GM18951 (cell line): ENCODE measurements at regions not wholly inside any gene's neighbourhood (a gene's known extent, or its start where the extent isn't known, plus 50 kb on each side); places are given as distances from the start of the nearest gene placed in this dataset.

Source experiments
- POLR2A ChIP-seq: IDR thresholded peaks from 4 replicates; pipeline ENCODE4 v1.6.1; 2011; ENCODE audit warnings: mild to moderate bottlenecking; ENCODE audit not compliant: insufficient read length, insufficient read depth; ENCODE audit errors: extremely low read depth
- in situ Hi-C: fragments of 300-500 bp; cut with MboI; formaldehyde crosslinking; loops from one replicate; pipeline ENCODE4 v1.12.0; 2022; ENCODE audit warnings: low sequenced_read_pairs, mixed read lengths, inconsistent platforms; ENCODE audit not compliant: unreplicated experiment

DNA sequence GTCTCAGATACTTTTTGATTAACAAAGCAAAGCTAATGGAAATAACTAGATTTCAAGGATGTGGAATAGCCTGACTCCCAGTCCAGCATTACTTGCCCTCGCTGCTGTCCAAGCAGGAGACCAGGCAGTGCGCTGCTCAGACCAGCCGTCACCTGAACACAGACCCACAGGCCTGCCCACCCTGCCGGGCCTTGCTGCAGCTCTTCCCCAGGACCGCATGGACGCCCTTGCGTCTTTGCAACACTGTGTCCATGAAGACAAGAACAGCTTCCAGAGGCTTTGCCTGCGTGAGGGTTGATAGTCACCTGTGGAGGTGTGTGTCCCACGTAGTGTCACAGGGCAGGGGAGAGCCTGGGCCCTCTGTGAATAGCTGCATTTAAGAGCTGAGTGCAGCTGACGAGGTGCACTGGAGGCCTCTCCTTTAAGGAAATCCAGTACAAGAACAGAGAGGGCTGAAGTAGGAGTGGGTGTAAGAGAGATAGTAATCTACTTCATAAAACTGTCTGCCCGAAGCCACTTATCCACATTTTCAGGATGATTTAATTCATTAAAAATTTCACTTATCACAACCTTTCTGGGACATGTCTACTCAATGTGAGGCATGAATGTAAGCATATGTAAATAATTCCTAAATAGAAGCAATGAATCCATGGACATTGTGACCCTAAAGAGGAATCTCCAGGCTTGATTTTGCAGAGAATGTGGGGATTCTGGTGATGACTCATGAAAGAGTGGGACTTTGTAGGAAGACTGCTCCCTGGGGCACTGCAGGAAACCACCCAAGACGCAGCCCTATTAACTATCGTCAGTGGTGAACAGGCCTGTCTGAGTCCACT lies 176.2 kb upstream of the RAB4A start:
- no peak for TF ChIP-seq POLR2A

GRCh38 chr1:229095325-229095724 lies 175.6 kb upstream of the RAB4A start:
- in situ Hi-C loops = no loop called here
- TF ChIP-seq POLR2A = no peak

More for the DNA sequence above, 176.2 kb upstream of the RAB4A start:
- in situ Hi-C loops = no loop called here

DNA sequence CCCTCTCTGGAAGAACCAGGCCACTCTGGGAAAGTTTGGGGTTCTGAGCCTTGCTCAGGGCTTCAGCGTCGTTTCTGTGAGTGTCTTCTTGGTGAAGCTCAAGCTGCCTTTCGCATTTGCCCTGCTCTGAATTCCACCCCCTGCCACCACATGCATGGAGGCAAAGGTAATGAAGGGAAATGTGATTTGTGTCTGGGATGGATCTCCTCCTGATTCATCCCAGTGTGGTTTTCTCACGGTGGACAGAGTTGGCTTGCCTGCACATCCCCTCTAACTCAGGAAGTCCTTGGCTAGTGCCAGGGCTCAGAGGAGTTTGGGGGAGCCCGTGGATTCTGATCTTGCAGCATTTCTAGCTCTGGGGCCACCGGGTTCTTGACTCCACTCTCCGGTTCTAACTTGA lies 173.6 kb upstream of the RAB4A start:
- no peak for TF ChIP-seq POLR2A
- in situ Hi-C loops = no loop called here

- in situ Hi-C loops = no loop called here
- no peak for TF ChIP-seq POLR2A
Observed at GRCh38 chr1:229098361-229098760, 172.6 kb upstream of the RAB4A start.

GRCh38 chr1:229098903-229099578 lies 171.9 kb upstream of the RAB4A start:
- in situ Hi-C loops = no loop called here
- no peak for TF ChIP-seq POLR2A

DNA sequence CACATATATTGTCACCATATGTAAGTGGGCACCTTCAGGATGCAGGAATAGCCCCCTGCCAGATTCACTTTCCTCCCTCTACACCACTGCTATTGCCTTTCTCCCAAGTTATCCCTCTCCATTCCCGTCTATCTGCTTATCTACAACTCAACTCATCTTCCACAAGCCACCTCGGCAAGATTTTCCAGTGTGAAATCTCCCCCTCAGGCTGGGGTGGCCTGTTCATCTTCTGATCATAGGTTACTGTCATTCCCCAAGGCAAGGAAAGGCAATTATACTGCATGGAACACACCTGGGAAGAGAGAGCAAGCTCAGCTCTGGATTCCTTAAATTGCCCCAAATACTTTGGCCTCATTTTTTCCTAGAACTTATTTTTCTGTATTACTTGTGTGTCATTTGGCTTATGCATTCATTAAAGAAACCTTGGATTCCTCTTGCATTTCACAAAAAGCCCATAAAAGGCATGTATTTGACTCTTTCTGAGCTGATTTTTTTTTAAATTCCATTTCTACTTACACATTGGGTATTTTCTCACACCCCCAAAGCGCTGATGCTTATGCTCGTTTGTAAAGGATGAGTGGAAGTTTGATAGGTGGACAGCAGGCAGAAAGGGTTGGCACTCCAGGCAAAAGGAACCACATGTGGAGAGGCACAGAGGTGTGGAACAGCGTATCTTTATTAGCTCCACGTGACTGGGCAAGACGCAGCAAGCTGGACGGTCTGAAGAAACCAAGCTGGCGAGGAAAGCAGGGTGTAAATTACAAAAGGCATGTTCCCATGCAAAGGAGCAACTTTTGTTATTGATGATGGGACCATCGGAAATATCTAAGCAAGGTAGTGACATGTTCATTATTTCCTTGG lies 169.7 kb upstream of the RAB4A start:
- in situ Hi-C loops = no loop called here
- no peak for TF ChIP-seq POLR2A

- in situ Hi-C loops = no loop called here
- TF ChIP-seq POLR2A = no peak
Observed at GRCh38 chr1:229102741-229103391, 168.0 kb upstream of the RAB4A start.

- TF ChIP-seq POLR2A = no peak
- in situ Hi-C loops = no loop called here
Observed at GRCh38 chr1:229104654-229105053, 166.3 kb upstream of the RAB4A start.

DNA sequence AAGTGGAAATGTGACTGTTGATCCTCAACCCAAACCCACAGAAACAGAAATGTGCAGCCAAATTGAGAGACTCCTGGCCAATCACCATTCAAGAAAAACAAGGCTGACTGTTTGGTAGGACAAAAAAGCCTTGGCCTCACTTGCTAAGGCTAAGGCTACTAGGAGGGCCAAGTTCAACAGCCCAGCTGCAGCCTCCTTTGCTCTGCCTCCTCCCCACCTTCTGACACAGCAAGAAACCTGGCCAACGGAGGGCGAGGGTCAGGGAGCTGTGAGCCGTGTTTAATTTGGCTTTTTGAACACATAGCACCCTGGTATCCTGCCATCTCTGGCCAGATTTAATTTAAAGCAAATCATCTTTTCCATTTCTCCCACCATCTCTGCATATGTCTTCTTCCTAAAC lies 165.8 kb upstream of the RAB4A start:
- no peak for TF ChIP-seq POLR2A
- in situ Hi-C loops = no loop called here

GRCh38 chr1:229105822-229106525 lies 164.9 kb upstream of the RAB4A start:
- in situ Hi-C loops = no loop called here

GRCh38 chr1:229106526-229107125 lies 164.3 kb upstream of the RAB4A start:
- in situ Hi-C loops = no loop called here
- TF ChIP-seq POLR2A = no peak

More at GRCh38 chr1:229105822-229106525, 164.9 kb upstream of the RAB4A start:
- TF ChIP-seq POLR2A = no peak

DNA sequence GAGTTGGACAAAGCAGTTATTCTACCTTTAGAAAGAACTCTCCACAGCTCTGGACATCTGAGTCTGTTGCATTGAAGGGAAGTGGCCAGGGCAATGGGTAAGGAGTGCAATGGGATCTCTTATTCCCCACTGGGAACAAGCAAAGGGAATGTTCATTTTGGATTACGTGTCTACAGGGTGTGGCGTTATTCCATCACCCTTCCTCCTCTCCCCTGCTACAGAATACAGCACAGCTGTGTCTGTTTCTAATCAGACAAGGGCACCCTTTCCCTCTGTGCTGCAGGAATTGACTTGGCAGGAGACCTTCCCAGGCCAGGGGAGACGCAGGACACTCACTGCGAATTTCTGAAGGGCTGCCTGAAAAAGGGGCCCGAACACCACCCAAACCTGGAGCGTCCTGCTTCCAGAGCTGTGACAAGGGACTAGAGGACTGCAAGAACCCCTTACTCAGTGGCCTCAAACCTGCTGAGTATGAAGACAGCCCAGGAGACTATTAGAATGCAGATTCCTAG lies 163.6 kb upstream of the RAB4A start:
- TF ChIP-seq POLR2A = no peak

More for the DNA sequence above, 163.6 kb upstream of the RAB4A start:
- in situ Hi-C loops = no loop called here
